Cardiac fibroblast (primary cell): ENCODE measurements at regions not wholly inside any gene's neighbourhood (a gene's known extent, or its start where the extent isn't known, plus 50 kb on each side); places are given as distances from the start of the nearest gene placed in this dataset.

ENCODE experiments used
- DNase-seq, 2 donors: peaks; one replicate each; pipeline versions ENCODE4 v3.0.0 to v3.0.0-alpha.2; 2010; ENCODE audit warnings: low read depth in 2 of 2
- H3K4me3 ChIP-seq, 2 donors: replicated peaks in 1 of 2; 1 replicate in 1 of 2; 2 replicates in 1 of 2; pipeline ENCODE4 v1.5.1; 2011; ENCODE audit warnings: low read depth in 2 of 2, low read length in 2 of 2, mild to moderate bottlenecking in 2 of 2, moderate library complexity in 1 of 2
- CTCF ChIP-seq: IDR thresholded peaks from one replicate; pipeline ENCODE4 v1.5.1; 2011; ENCODE audit warnings: low read depth, mild to moderate bottlenecking, low read length, inconsistent platforms

- TF ChIP-seq CTCF: no peak
- no peak for DNase-seq
- H3K4me3 ChIP-seq: no peak overlapping the region
These were observed 522.2 kb downstream of the ACTL7B start for GRCh38 chr9:108333530-108333983.

GRCh38 chr9:108331596-108331995, 524.2 kb downstream of the ACTL7B start:
- no peak for TF ChIP-seq CTCF
- no peak for DNase-seq
- no peak overlapping the region for H3K4me3 ChIP-seq

- H3K4me3 ChIP-seq: no peak overlapping the region
- no peak for DNase-seq
- TF ChIP-seq CTCF: no peak
These were observed 530.4 kb downstream of the ACTL7B start for GRCh38 chr9:108325406-108325805.

- no peak for DNase-seq
- H3K4me3 ChIP-seq: no peak overlapping the region
- no peak for TF ChIP-seq CTCF
These were observed 532.2 kb downstream of the ACTL7B start for GRCh38 chr9:108323615-108324014.

- peak in 1 of 2 donors; percentile 2 for DNase-seq
- TF ChIP-seq CTCF: no peak
- no peak overlapping the region for H3K4me3 ChIP-seq
These were observed 533.3 kb downstream of the ACTL7B start for GRCh38 chr9:108322326-108323098.

GRCh38 chr9:108316630-108317029, 539.2 kb downstream of the ACTL7B start:
- H3K4me3 ChIP-seq: no peak overlapping the region

More at GRCh38 chr9:108316630-108317029, 539.2 kb downstream of the ACTL7B start:
- DNase-seq: no peak
- no peak for TF ChIP-seq CTCF
